HepG2 (cell line): ENCODE measurements at regions not wholly inside any gene's neighbourhood (a gene's known extent, or its start where the extent isn't known, plus 50 kb on each side); places are given as distances from the start of the nearest gene placed in this dataset.
"Not testable (repeated sequence)": the region's sequence is repeated elsewhere in the genome, so short reads cannot be mapped to it uniquely, and the experiment has no call there.

Experiments used
- ATAC-seq: fragments of 200-7000 bp; cut with Tn5 transposase; 3 replicates; pipeline ENCODE4 v1.9.1; 2020; ENCODE audit warnings: mild to moderate bottlenecking, moderate library complexity
- BruUV-seq: library from RNA; stranded (reverse); fragments of 400-500 nt; replicated peaks from 2 replicates; lab custom pipeline; 2021; lab: Mats Ljungman, UMichigan
- CTCF ChIA-PET: fragments of 300-600 bp; formaldehyde crosslinking; extraction: SDS; loops from one replicate; lab custom pipeline; 2021; ENCODE audit warnings: low total read pairs, inconsistent platforms, low intra/inter-chr PET ratio; lab: Yijun Ruan, JAX
- POLR2A ChIA-PET: fragments of 350-600 bp; sonication (Branson Sonifier 250); formaldehyde crosslinking; loops from one replicate; lab custom pipeline; 2020; ENCODE audit warnings: antibody characterized with exemption, inconsistent platforms; lab: Yijun Ruan, JAX
- DNase-seq: peaks from one replicate; pipeline ENCODE4 v3.0.0-alpha.2; 2015; ENCODE audit warnings: low spot score
- FAIRE-seq: peaks from 3 replicates; lab custom pipeline; 2011; peaks lifted over from hg19 to GRCh38; lab: Jason Lieb, UNC
- H2AFZ ChIP-seq: one replicate; pipeline ENCODE4 v1.6.1; 2011; ENCODE audit warnings: low read length, inconsistent platforms
- H3K27ac ChIP-seq: fragments of 300-600 bp; 3 replicates; pipeline ENCODE4 v1.8.0; 2011; ENCODE audit warnings: mixed run types, mild to moderate bottlenecking, mixed read lengths, low read length, inconsistent platforms; ENCODE audit not compliant: insufficient read depth; ENCODE audit errors: extremely low read length
- H3K27me3 ChIP-seq, 2 experiments: fragments of 200-600 bp in 1 of 2; 2 replicates in 1 of 2; 3 replicates in 1 of 2; pipeline versions ENCODE4 v1.6.0 to v1.8.0; 2011; ENCODE audit warnings: low read length in 2 of 2, mild to moderate bottlenecking in 2 of 2, moderate library complexity in 2 of 2, inconsistent platforms in 1 of 2; ENCODE audit not compliant: insufficient read depth in 2 of 2, control insufficient read depth in 1 of 2
- H3K36me3 ChIP-seq, 2 experiments: fragments of 200-600 bp in 1 of 2; replicated peaks in 1 of 2; 2 replicates in 1 of 2; 3 replicates in 1 of 2; pipeline versions ENCODE4 v1.5.1 to v1.8.0; 2011; ENCODE audit warnings: low read length in 2 of 2, inconsistent platforms in 1 of 2; ENCODE audit not compliant: insufficient read depth in 2 of 2, control insufficient read depth in 1 of 2
- H3K4me1 ChIP-seq: 2 replicates; pipeline ENCODE4 v1.5.1; 2012; ENCODE audit warnings: low read length, inconsistent platforms; ENCODE audit not compliant: insufficient read depth
- H3K4me2 ChIP-seq: 2 replicates; pipeline ENCODE4 v1.6.0; 2011; ENCODE audit warnings: low read depth, low read length, inconsistent platforms
- H3K4me3 ChIP-seq, 3 experiments: fragments of 200-600 bp in 1 of 3; sonication (generic), shearing (Covaris generic) in 1 of 3; replicated peaks in 1 of 3; 2 replicates each; pipeline ENCODE4 v1.5.1; 2011 to 2016; ENCODE audit warnings: low read length in 3 of 3, inconsistent platforms in 2 of 3, low read depth in 2 of 3, mild to moderate bottlenecking in 2 of 3, control low read depth in 1 of 3, mixed read lengths in 1 of 3; ENCODE audit not compliant: insufficient read depth in 1 of 3
- H3K79me2 ChIP-seq: one replicate; pipeline ENCODE4 v1.6.1; 2011; ENCODE audit warnings: low read length, inconsistent platforms; ENCODE audit not compliant: insufficient read depth
- H3K9ac ChIP-seq: 2 replicates; pipeline ENCODE4 v1.6.0; 2011; ENCODE audit warnings: mild to moderate bottlenecking, low read depth, low read length, inconsistent platforms; ENCODE audit not compliant: insufficient read depth
- H3K9me3 ChIP-seq: 2 replicates; pipeline ENCODE4 v1.5.1; 2012; ENCODE audit warnings: mild to moderate bottlenecking, low read length
- H4K20me1 ChIP-seq: 2 replicates; pipeline ENCODE4 v1.6.0; 2011; ENCODE audit warnings: inconsistent platforms, mild to moderate bottlenecking, low read length, moderate library complexity; ENCODE audit not compliant: insufficient read depth
- AKNA ChIP-seq: sonication (generic); formaldehyde crosslinking; IDR thresholded peaks from 2 replicates; pipeline ENCODE4 v1.4.0; 2020; ENCODE audit warnings: missing genetic modification reagents, borderline replicate concordance
- HDAC2 ChIP-seq: sonication (generic); formaldehyde crosslinking; IDR thresholded peaks from 2 replicates; pipeline ENCODE4 v1.4.0; 2020; ENCODE audit warnings: missing genetic modification reagents
- RARA ChIP-seq: IDR thresholded peaks from 2 replicates; pipeline ENCODE4 v1.6.1; 2016; ENCODE audit warnings: missing genetic modification reagents, missing compliant biosample characterization
- RBAK ChIP-seq: sonication (generic); formaldehyde crosslinking; IDR thresholded peaks from 2 replicates; pipeline ENCODE4 v1.5.1; 2020; ENCODE audit warnings: mild to moderate bottlenecking, missing genetic modification reagents
- SRY ChIP-seq: sonication (generic); formaldehyde crosslinking; IDR thresholded peaks from 2 replicates; pipeline ENCODE4 v1.8.0; 2022; ENCODE audit warnings: mild to moderate bottlenecking, missing genetic modification reagents
- ZNF138 ChIP-seq: sonication (generic); formaldehyde crosslinking; IDR thresholded peaks from 2 replicates; pipeline ENCODE4 v1.5.0; 2020; ENCODE audit warnings: mild to moderate bottlenecking, low read depth, missing genetic modification reagents
- WGBS: methylation state at CpG from one replicate; pipeline ENCODE4 v1.1.6; 2017; ENCODE audit warnings: low lambda C conversion rate; 5-methylcytosine and 5-hydroxymethylcytosine counted together
- in situ Hi-C: cut with HindIII; loops from 2 replicates; pipeline ENCODE4 v1.10.0; 2017; ENCODE audit warnings: low pct_unique_long_range_greater_than_20kb; ENCODE audit not compliant: extremely low pct_ligation_motif_present
- intact Hi-C: fragments of 100-400 bp; cut with micrococcal nuclease; formaldehyde crosslinking; loops from one replicate; pipeline ENCODE4 v1.10.0; 2022; ENCODE audit not compliant: unreplicated experiment
- TF ChIP-seq, protein P1 (sequence below): sonication (generic); formaldehyde crosslinking; IDR thresholded peaks from 2 replicates; pipeline ENCODE4 v1.4.0; 2020; ENCODE audit warnings: missing genetic modification reagents, borderline replicate concordance

- no peak for TF ChIP-seq AKNA (CRISPR knock-in tag)
Measured at GRCh38 chr13:89432997-89433396, 1761.8 kb downstream of the SLITRK5 start (continued).

GRCh38 chr13:89434624-89435023, 1763.5 kb downstream of the SLITRK5 start:
- ATAC-seq, H3K79me2 ChIP-seq, intact Hi-C loops, in situ Hi-C loops, CTCF ChIA-PET, POLR2A ChIA-PET, H2AFZ ChIP-seq, H3K4me1 ChIP-seq, H3K36me3 ChIP-seq, H4K20me1 ChIP-seq, H3K4me3 ChIP-seq, H3K9me3 ChIP-seq, H3K27me3 ChIP-seq, H3K9ac ChIP-seq, FAIRE-seq, BruUV-seq, H3K4me2 ChIP-seq, H3K27ac ChIP-seq: not testable (repeated sequence)
- DNase-seq, result peak; percentile 4
- WGBS, result 23% methylated on average over 4 of the region's 4 CpGs

- ChIA-PET CTCF (no interaction called here), POLR2A (no interaction called here)
- Histone ChIP-seq H3K27me3 (no peaks in the 10 kb centered on the region), H3K9ac (no peak overlapping the region), H3K79me2 (no peaks in the 10 kb centered on the region), H2AFZ (no peak overlapping the region), H3K9me3 (no peaks in the 10 kb centered on the region), H4K20me1 (no peaks in the 10 kb centered on the region), H3K36me3 (no peaks in the 10 kb centered on the region), H3K4me3 (no peak overlapping the region), H3K4me1 (no peaks in the 10 kb centered on the region), H3K27ac (no peak overlapping the region), H3K4me2 (no peak overlapping the region)
- in situ Hi-C loops (no loop called here), intact Hi-C loops (no loop called here)
- ATAC-seq, result no peak
- BruUV-seq, result no TSS peak
- FAIRE-seq, result no peak
- WGBS, result 2% methylated on average over 2 of the region's 2 CpGs
- DNase-seq, result no peak
- no peak for TF ChIP-seq ZNF138 (CRISPR knock-in tag)
- TF ChIP-seq, protein P1, sequence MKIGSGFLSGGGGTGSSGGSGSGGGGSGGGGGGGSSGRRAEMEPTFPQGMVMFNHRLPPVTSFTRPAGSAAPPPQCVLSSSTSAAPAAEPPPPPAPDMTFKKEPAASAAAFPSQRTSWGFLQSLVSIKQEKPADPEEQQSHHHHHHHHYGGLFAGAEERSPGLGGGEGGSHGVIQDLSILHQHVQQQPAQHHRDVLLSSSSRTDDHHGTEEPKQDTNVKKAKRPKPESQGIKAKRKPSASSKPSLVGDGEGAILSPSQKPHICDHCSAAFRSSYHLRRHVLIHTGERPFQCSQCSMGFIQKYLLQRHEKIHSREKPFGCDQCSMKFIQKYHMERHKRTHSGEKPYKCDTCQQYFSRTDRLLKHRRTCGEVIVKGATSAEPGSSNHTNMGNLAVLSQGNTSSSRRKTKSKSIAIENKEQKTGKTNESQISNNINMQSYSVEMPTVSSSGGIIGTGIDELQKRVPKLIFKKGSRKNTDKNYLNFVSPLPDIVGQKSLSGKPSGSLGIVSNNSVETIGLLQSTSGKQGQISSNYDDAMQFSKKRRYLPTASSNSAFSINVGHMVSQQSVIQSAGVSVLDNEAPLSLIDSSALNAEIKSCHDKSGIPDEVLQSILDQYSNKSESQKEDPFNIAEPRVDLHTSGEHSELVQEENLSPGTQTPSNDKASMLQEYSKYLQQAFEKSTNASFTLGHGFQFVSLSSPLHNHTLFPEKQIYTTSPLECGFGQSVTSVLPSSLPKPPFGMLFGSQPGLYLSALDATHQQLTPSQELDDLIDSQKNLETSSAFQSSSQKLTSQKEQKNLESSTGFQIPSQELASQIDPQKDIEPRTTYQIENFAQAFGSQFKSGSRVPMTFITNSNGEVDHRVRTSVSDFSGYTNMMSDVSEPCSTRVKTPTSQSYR (CRISPR knock-in tag), result no peak
- no peak for TF ChIP-seq RBAK
- TF ChIP-seq RARA (CRISPR knock-in tag), result no peak
- TF ChIP-seq SRY, result no peak
- no peak for TF ChIP-seq HDAC2 (CRISPR knock-in tag)
Measured at GRCh38 chr13:89454681-89455080, 1783.5 kb downstream of the SLITRK5 start.
